Large intestine (tissue), 3 donors: ENCODE measurements at regions not wholly inside any gene's neighbourhood (a gene's known extent, or its start where the extent isn't known, plus 50 kb on each side); places are given as distances from the start of the nearest gene placed in this dataset.

ENCODE experiments used
- DNase-seq, 2 donors: peaks; one replicate each; pipeline versions ENCODE4 v3.0.0 to v3.0.0-alpha.2; 2013
- H3K27ac ChIP-seq: one replicate; pipeline ENCODE4 v1.5.1; 2013; ENCODE audit warnings: low read length
- H3K27me3 ChIP-seq: 2 replicates; pipeline ENCODE4 v1.6.1; 2013; ENCODE audit warnings: low read length; ENCODE audit not compliant: control insufficient read depth, insufficient read depth
- H3K36me3 ChIP-seq: 2 replicates; pipeline ENCODE4 v1.6.1; 2013; ENCODE audit warnings: low read length; ENCODE audit not compliant: control insufficient read depth, insufficient read depth
- H3K4me1 ChIP-seq: one replicate; pipeline ENCODE4 v1.6.1; 2013; ENCODE audit warnings: low read length; ENCODE audit not compliant: control insufficient read depth, insufficient read depth
- H3K4me3 ChIP-seq: one replicate; pipeline ENCODE4 v1.5.1; 2013; ENCODE audit warnings: low read length
- H3K9me3 ChIP-seq: one replicate; pipeline ENCODE4 v1.6.1; 2013; ENCODE audit warnings: mild to moderate bottlenecking, low read depth, low read length, moderate library complexity; ENCODE audit not compliant: control insufficient read depth
- WGBS: methylation state at CpG from one replicate; pipeline ENCODE4 v1.1.5; 2013; ENCODE audit warnings: low lambda C conversion rate; ENCODE audit not compliant: insufficient coverage; 5-methylcytosine and 5-hydroxymethylcytosine counted together

GRCh38 chr3:31369637-31370379, 162.9 kb upstream of the STT3B start:
- Histone ChIP-seq H3K4me1 (no peaks in the 10 kb centered on the region), H3K36me3 (no peaks in the 10 kb centered on the region), H3K4me3 (no peak overlapping the region), H3K27ac (no peak overlapping the region), H3K27me3 (no peaks in the 10 kb centered on the region), H3K9me3 (no peaks in the 10 kb centered on the region)
- 92% methylated on average over 2 of the region's 2 CpGs for WGBS
- DNase-seq: no peak

- no peaks in the 10 kb centered on the region for H3K27me3 ChIP-seq
- H3K4me1 ChIP-seq: no peaks in the 10 kb centered on the region
- H3K4me3 ChIP-seq: no peak overlapping the region
- no peak for DNase-seq
- no peaks in the 10 kb centered on the region for H3K9me3 ChIP-seq
- no peak overlapping the region for H3K27ac ChIP-seq
- H3K36me3 ChIP-seq: no peaks in the 10 kb centered on the region
These were observed 162.4 kb upstream of the STT3B start for GRCh38 chr3:31370380-31370666.

- peak; percentile 23 to 54 for DNase-seq
- no peak overlapping the region for H3K27ac ChIP-seq
- no peaks in the 10 kb centered on the region for H3K9me3 ChIP-seq
- H3K4me1 ChIP-seq: no peaks in the 10 kb centered on the region
- no peaks in the 10 kb centered on the region for H3K27me3 ChIP-seq
- H3K36me3 ChIP-seq: no peaks in the 10 kb centered on the region
- H3K4me3 ChIP-seq: no peak overlapping the region
- 47% methylated on average over 2 of the region's 2 CpGs for WGBS
These were observed 162.0 kb upstream of the STT3B start for GRCh38 chr3:31370681-31371080.

- H3K4me1 ChIP-seq: no peaks in the 10 kb centered on the region
- no peak for DNase-seq
- no peaks in the 10 kb centered on the region for H3K27me3 ChIP-seq
- no peak overlapping the region for H3K27ac ChIP-seq
- WGBS: 100% methylated on average over 2 of the region's 4 CpGs
- no peak overlapping the region for H3K4me3 ChIP-seq
- H3K9me3 ChIP-seq: no peaks in the 10 kb centered on the region
- H3K36me3 ChIP-seq: no peaks in the 10 kb centered on the region
These were observed 161.1 kb upstream of the STT3B start for GRCh38 chr3:31371484-31372177.

GRCh38 chr3:31373681-31374080, 159.0 kb upstream of the STT3B start:
- Histone ChIP-seq H3K36me3 (no peaks in the 10 kb centered on the region), H3K4me3 (no peak overlapping the region), H3K27ac (no peak overlapping the region), H3K27me3 (no peaks in the 10 kb centered on the region), H3K9me3 (no peaks in the 10 kb centered on the region), H3K4me1 (no peaks in the 10 kb centered on the region)
- DNase-seq: no peak
- no CpG with 5 or more reads among the region's 3 CpGs for WGBS

GRCh38 chr3:31377045-31377642, 155.6 kb upstream of the STT3B start:
- no peak overlapping the region for H3K27ac ChIP-seq

GRCh38 chr3:31378231-31378630, 154.5 kb upstream of the STT3B start:
- no peak for DNase-seq
- no peaks in the 10 kb centered on the region for H3K4me1 ChIP-seq
- WGBS: 100% methylated on average over 1 of the region's 1 CpG
- H3K4me3 ChIP-seq: no peak overlapping the region
- H3K36me3 ChIP-seq: no peaks in the 10 kb centered on the region
- H3K27ac ChIP-seq: no peak overlapping the region
- H3K27me3 ChIP-seq: no peaks in the 10 kb centered on the region
- no peaks in the 10 kb centered on the region for H3K9me3 ChIP-seq

More at GRCh38 chr3:31377045-31377642, 155.6 kb upstream of the STT3B start:
- DNase-seq: peak; percentile 48 to 79
- H3K4me1 ChIP-seq: no peaks in the 10 kb centered on the region
- 86% methylated on average over 1 of the region's 5 CpGs for WGBS
- no peaks in the 10 kb centered on the region for H3K36me3 ChIP-seq
- H3K9me3 ChIP-seq: no peaks in the 10 kb centered on the region
- H3K4me3 ChIP-seq: no peak overlapping the region
- no peaks in the 10 kb centered on the region for H3K27me3 ChIP-seq

GRCh38 chr3:31379598-31379997, 153.1 kb upstream of the STT3B start:
- no peak for DNase-seq
- no peaks in the 10 kb centered on the region for H3K4me1 ChIP-seq
- no peaks in the 10 kb centered on the region for H3K9me3 ChIP-seq
- no CpG with 5 or more reads among the region's 2 CpGs for WGBS
- no peaks in the 10 kb centered on the region for H3K27me3 ChIP-seq
- no peak overlapping the region for H3K27ac ChIP-seq
- H3K4me3 ChIP-seq: no peak overlapping the region
- H3K36me3 ChIP-seq: no peaks in the 10 kb centered on the region

- Histone ChIP-seq H3K27me3 (no peaks in the 10 kb centered on the region), H3K36me3 (no peaks in the 10 kb centered on the region), H3K9me3 (no peaks in the 10 kb centered on the region), H3K4me3 (no peak overlapping the region), H3K4me1 (no peaks in the 10 kb centered on the region), H3K27ac (no peak overlapping the region)
- no CpG with 5 or more reads among the region's 1 CpG for WGBS
- DNase-seq: no peak
These were observed 149.9 kb upstream of the STT3B start for GRCh38 chr3:31382856-31383255.

- H3K36me3 ChIP-seq: no peaks in the 10 kb centered on the region
- no peaks in the 10 kb centered on the region for H3K9me3 ChIP-seq
- WGBS: no CpG with 5 or more reads among the region's 1 CpG
- DNase-seq: no peak
- no peaks in the 10 kb centered on the region for H3K4me1 ChIP-seq
- H3K27ac ChIP-seq: no peak overlapping the region
- H3K27me3 ChIP-seq: no peaks in the 10 kb centered on the region
- H3K4me3 ChIP-seq: no peak overlapping the region
These were observed 148.6 kb upstream of the STT3B start for GRCh38 chr3:31384117-31384516.
